A549 (cell line): ENCODE measurements at regions not wholly inside any gene's neighbourhood (a gene's known extent, or its start where the extent isn't known, plus 50 kb on each side); places are given as distances from the start of the nearest gene placed in this dataset.

Source experiments
- CTCF ChIP-seq: fragments of >200 bp; sonication (Bioruptor Twin); formaldehyde crosslinking; IDR thresholded peaks from 3 replicates; pipeline ENCODE4 v1.5.1; 2016
- POLR2A ChIP-seq: IDR thresholded peaks from 2 replicates; pipeline ENCODE4 v1.6.1; 2012; ENCODE audit warnings: mild to moderate bottlenecking, low read length

- TF ChIP-seq POLR2A (no peak), CTCF (no peak)
Observed at GRCh38 chr7:109261781-109262180, 692.1 kb downstream of the DNAJB9 start.
